ENCODE measurements at regions not wholly inside any gene's neighbourhood (a gene's known extent, or its start where the extent isn't known, plus 50 kb on each side); places are given as distances from the start of the nearest gene placed in this dataset.
A peak's percentile ranks its signal among the peaks of the same experiment; 100 is the strongest.

GRCh38 chr12:124456133-124456651 lies 111.2 kb downstream of the NCOR2 start:
- DNase-seq, result no peak

GRCh38 chr12:124455336-124455735 lies 112.1 kb downstream of the NCOR2 start:
- no peak for DNase-seq

GRCh38 chr12:124454735-124455134 lies 112.7 kb downstream of the NCOR2 start:
- no peak for DNase-seq

- DNase-seq, result no peak
These were observed 113.1 kb downstream of the NCOR2 start for GRCh38 chr12:124454352-124454725.

GRCh38 chr12:124453419-124454351 lies 113.7 kb downstream of the NCOR2 start:
- no peak for DNase-seq

- no peak for DNase-seq
These were observed 114.7 kb downstream of the NCOR2 start for GRCh38 chr12:124452576-124453331.

- DNase-seq, result peak; percentile 34
These were observed 115.7 kb downstream of the NCOR2 start for GRCh38 chr12:124451637-124452243.

- no peak for DNase-seq
These were observed 116.4 kb downstream of the NCOR2 start for GRCh38 chr12:124451016-124451415.

- no peak for DNase-seq
These were observed 117.0 kb downstream of the NCOR2 start for GRCh38 chr12:124450376-124450750.

- DNase-seq, result no peak
These were observed 117.6 kb downstream of the NCOR2 start for GRCh38 chr12:124449623-124450375.

GRCh38 chr12:124448955-124449622 lies 118.3 kb downstream of the NCOR2 start:
- no peak for DNase-seq

- DNase-seq, result no peak
These were observed 119.0 kb downstream of the NCOR2 start for GRCh38 chr12:124448241-124448954.

- no peak for DNase-seq
These were observed 121.0 kb downstream of the NCOR2 start for GRCh38 chr12:124446364-124446763.

GRCh38 chr12:124445826-124446225 lies 121.6 kb downstream of the NCOR2 start:
- no peak for DNase-seq

GRCh38 chr12:124445121-124445718 lies 122.2 kb downstream of the NCOR2 start:
- DNase-seq, result peak; percentile 60

- no peak for DNase-seq
These were observed 123.3 kb downstream of the NCOR2 start for GRCh38 chr12:124443931-124444712.

- no peak for DNase-seq
These were observed 124.5 kb downstream of the NCOR2 start for GRCh38 chr12:124442772-124443445.

- DNase-seq, result no peak
These were observed 125.1 kb downstream of the NCOR2 start for GRCh38 chr12:124442281-124442680.

- DNase-seq, result no peak
These were observed 125.8 kb downstream of the NCOR2 start for GRCh38 chr12:124441443-124442194.

All from NCI-H2171 treated with DMSO at 0.1 percent for 48 hours (cell line).